Activated CD4-positive, alpha-beta T cell treated with anti-CD3 and anti-CD28 coated beads, Interleukin-2, amount 50 U/mL, for 48 hours (primary cell): ENCODE measurements at regions not wholly inside any gene's neighbourhood (a gene's known extent, or its start where the extent isn't known, plus 50 kb on each side); places are given as distances from the start of the nearest gene placed in this dataset.

Experiments
- DNase-seq, 2 experiments: peaks; one replicate each; pipeline ENCODE4 v3.0.0-alpha.2; 2020

- DNase-seq: no peak
These were observed 127.3 kb upstream of the NUDT7 start for GRCh38 chr16:77594799-77595596.

- no peak for DNase-seq
These were observed 126.1 kb upstream of the NUDT7 start for GRCh38 chr16:77596261-77596660.

- DNase-seq: peak; percentile 17
These were observed 122.4 kb upstream of the NUDT7 start for GRCh38 chr16:77599793-77600415.

DNA sequence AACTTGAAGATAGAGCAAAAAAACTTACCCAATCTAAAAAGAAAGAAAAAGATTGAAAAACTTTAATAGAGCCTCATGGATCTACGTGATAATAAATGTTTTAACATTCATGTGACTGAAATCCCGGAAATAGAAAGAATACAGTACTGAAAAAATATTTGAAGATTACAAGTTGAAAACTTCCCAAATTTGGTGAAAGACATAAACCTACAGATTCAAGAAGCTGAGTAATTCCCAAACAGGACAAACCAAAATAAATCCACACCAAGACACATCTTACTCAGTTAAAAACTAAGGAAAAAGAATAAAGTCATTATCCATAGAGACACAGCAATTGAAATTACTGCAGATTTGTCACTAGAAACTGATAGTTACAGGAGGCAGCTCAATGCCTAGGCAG is 121.8 kb upstream of the NUDT7 start:
- DNase-seq: no peak

- no peak for DNase-seq
These were observed 118.7 kb upstream of the NUDT7 start for GRCh38 chr16:77603656-77604055.

GRCh38 chr16:77610496-77610895 is 111.8 kb upstream of the NUDT7 start:
- DNase-seq: no peak

GRCh38 chr16:77611386-77611785 is 110.9 kb upstream of the NUDT7 start:
- DNase-seq: no peak

GRCh38 chr16:77612596-77612995 is 109.7 kb upstream of the NUDT7 start:
- no peak for DNase-seq

DNA sequence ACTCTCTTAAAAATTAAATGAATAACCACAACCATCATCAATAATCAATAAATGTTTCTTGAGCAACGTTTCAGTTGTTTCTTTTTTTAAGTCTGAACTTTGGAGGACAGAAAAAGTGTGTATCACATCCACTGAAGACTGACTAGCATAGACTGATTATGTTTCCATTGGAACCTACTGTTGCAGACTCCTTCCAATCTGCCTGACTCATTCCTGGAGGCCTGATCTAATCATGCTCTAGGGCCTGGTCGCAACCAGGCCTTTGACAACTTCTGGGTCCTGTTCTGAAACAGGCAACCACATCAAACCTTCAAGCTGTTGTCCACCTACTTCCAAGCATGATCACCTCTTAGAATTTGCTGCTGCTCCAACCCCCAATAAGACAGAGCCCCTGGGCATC is 109.2 kb upstream of the NUDT7 start:
- DNase-seq: no peak

GRCh38 chr16:77617553-77617952 is 104.8 kb upstream of the NUDT7 start:
- no peak for DNase-seq

GRCh38 chr16:77617996-77618395 is 104.3 kb upstream of the NUDT7 start:
- DNase-seq: no peak

DNA sequence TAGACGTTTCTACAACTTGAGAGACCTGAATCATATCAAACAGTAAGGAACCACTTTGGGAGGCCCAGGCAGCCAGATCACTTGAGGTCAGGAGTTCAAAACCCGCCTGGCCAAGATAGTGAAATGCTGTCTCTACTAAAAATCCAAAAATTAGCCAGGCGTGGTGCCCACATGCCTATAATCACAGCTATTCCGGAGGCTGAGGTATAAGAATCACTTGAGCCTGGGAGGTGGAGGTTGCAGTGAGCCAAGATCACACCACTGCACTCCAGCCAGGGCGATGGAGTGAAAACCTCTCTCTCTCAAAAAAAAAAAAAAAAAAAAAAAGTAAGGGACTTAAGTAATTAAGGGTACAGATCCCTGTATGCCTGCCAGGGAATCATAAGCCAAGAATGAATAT is 103.4 kb upstream of the NUDT7 start:
- no peak for DNase-seq

GRCh38 chr16:77624085-77624484 is 98.2 kb upstream of the NUDT7 start:
- DNase-seq: no peak

DNA sequence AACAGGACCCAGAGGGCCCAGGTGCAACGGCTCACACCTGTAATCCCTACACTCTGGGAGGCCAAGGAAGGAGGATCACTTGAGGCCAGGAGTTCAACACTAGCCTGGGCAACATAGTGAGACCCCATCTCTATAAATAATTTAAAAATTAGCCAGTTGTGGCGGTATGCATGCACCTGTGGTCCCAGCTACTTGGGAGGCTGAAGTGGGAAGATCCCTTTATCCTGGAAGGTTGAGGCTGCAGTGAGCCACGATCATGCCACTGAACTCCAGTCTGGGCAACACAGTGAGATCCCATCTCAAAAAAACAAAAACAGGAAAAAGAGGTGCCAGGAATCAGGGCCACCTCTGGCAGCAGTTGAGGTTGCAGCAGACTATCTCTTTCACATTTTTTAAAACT is 85.7 kb upstream of the NUDT7 start:
- DNase-seq: no peak

GRCh38 chr16:77637940-77638339 is 84.4 kb upstream of the NUDT7 start:
- no peak for DNase-seq

- DNase-seq: no peak
These were observed 79.1 kb upstream of the NUDT7 start for GRCh38 chr16:77643176-77643575.

DNA sequence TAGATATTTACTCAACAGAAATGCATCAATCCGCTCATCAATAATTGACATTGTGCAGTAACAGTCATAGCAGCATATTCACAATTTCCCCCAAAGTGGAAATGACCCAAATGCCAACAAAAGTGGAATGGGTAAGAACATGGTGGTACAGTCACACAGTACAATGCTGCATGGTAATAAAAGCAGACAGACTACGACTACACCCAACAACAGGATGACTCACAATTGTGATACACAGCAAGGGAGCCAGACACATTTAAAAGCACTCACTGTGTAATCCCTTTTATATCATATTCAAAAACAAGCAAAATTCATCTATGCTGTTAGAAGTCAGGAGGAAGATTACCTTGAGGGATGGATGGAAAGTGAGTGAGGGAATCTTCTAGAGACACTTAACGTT is 76.5 kb upstream of the NUDT7 start:
- DNase-seq: no peak

GRCh38 chr16:77647726-77648125 is 74.6 kb upstream of the NUDT7 start:
- no peak for DNase-seq

GRCh38 chr16:77650761-77651160 is 71.6 kb upstream of the NUDT7 start:
- no peak for DNase-seq

DNA sequence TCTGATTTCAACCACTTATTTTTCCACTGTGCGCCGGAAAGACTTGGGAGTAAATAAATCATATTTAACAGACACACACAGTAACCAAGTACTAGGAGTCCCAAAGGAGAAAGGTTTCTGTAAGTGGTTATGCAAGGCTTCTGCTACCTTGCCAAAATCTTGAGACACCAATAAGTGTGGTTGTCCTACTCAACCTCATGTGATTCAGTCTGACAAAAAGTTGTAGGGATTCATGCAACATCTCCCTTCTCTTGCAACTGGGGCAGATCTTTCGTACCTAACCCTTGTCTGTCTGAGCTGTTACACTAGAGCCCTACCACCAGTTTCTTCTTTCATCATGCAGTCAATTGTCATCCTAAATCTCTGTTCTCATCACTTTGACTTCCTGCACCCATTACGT is 69.9 kb upstream of the NUDT7 start:
- DNase-seq: no peak

DNA sequence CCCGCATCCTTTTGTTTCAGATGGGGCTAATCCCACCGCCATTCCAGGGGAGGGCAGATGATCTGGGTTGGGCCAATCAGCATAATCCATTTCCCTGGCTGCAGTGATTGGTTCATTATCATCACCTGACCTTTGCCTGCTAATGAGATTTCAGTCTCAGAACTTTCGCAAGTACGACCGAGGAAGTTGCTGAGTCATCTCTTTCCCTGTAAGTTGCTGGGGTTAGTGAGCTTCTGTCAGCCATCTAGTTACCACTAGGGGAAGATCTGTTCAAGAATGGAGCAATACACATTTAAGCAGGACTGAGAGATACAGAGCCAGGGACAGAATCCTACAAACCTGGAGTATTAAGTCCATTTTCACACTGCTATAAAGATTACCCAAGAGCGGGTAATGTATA is 65.3 kb upstream of the NUDT7 start:
- no peak for DNase-seq

- no peak for DNase-seq
These were observed 62.0 kb upstream of the NUDT7 start for GRCh38 chr16:77660311-77660710.

- no peak for DNase-seq
These were observed 60.1 kb upstream of the NUDT7 start for GRCh38 chr16:77662246-77662645.

DNA sequence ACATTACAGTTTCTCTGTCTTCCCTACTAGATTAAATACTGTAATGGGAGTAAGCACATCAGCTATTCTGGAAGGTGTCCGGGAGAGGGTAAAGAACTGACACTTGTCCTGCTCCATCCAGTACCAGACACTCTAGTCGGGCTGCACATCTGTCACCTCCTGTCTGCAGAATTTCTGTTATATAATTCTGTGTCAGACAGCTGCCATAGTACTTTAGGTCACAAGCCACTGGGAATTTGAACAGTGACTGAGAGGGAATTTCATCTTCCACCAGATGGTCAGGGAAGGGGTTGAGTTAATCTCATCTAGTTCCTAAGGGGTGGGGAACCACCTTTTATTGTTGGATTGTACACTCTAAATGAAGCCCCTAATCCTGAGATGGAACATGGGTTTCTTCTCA is 58.6 kb upstream of the NUDT7 start:
- DNase-seq: no peak

GRCh38 chr16:77666771-77667170 is 55.5 kb upstream of the NUDT7 start:
- DNase-seq: no peak
